Panc1 (cell line): ENCODE measurements at regions not wholly inside any gene's neighbourhood (a gene's known extent, or its start where the extent isn't known, plus 50 kb on each side); places are given as distances from the start of the nearest gene placed in this dataset.

Experiments
- TCF7L2 ChIP-seq: IDR thresholded peaks from 2 replicates; pipeline ENCODE4 v1.6.1; 2011; ENCODE audit warnings: mild to moderate bottlenecking, low read depth, low read length, inconsistent platforms
- TF ChIP-seq, protein P1 (sequence below): fragments of 450-650 bp; IDR thresholded peaks from 2 replicates; pipeline ENCODE4 v1.5.1; 2017; ENCODE audit warnings: mild to moderate bottlenecking
- TF ChIP-seq, protein P2 (sequence below), 2 experiments: IDR thresholded peaks; 2 replicates each; pipeline ENCODE4 v1.6.1; 2011 to 2012; ENCODE audit warnings: low read depth in 2 of 2, control low read depth in 1 of 2, low read length in 1 of 2, mild to moderate bottlenecking in 1 of 2, moderate library complexity in 1 of 2; ENCODE audit not compliant: insufficient read depth in 1 of 2

GRCh38 chr12:105937009-105937408, 201.7 kb downstream of the NUAK1 start:
- TF ChIP-seq, protein P1, sequence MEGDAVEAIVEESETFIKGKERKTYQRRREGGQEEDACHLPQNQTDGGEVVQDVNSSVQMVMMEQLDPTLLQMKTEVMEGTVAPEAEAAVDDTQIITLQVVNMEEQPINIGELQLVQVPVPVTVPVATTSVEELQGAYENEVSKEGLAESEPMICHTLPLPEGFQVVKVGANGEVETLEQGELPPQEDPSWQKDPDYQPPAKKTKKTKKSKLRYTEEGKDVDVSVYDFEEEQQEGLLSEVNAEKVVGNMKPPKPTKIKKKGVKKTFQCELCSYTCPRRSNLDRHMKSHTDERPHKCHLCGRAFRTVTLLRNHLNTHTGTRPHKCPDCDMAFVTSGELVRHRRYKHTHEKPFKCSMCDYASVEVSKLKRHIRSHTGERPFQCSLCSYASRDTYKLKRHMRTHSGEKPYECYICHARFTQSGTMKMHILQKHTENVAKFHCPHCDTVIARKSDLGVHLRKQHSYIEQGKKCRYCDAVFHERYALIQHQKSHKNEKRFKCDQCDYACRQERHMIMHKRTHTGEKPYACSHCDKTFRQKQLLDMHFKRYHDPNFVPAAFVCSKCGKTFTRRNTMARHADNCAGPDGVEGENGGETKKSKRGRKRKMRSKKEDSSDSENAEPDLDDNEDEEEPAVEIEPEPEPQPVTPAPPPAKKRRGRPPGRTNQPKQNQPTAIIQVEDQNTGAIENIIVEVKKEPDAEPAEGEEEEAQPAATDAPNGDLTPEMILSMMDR, result no peak
- no peak for TF ChIP-seq TCF7L2
- TF ChIP-seq, protein P2, sequence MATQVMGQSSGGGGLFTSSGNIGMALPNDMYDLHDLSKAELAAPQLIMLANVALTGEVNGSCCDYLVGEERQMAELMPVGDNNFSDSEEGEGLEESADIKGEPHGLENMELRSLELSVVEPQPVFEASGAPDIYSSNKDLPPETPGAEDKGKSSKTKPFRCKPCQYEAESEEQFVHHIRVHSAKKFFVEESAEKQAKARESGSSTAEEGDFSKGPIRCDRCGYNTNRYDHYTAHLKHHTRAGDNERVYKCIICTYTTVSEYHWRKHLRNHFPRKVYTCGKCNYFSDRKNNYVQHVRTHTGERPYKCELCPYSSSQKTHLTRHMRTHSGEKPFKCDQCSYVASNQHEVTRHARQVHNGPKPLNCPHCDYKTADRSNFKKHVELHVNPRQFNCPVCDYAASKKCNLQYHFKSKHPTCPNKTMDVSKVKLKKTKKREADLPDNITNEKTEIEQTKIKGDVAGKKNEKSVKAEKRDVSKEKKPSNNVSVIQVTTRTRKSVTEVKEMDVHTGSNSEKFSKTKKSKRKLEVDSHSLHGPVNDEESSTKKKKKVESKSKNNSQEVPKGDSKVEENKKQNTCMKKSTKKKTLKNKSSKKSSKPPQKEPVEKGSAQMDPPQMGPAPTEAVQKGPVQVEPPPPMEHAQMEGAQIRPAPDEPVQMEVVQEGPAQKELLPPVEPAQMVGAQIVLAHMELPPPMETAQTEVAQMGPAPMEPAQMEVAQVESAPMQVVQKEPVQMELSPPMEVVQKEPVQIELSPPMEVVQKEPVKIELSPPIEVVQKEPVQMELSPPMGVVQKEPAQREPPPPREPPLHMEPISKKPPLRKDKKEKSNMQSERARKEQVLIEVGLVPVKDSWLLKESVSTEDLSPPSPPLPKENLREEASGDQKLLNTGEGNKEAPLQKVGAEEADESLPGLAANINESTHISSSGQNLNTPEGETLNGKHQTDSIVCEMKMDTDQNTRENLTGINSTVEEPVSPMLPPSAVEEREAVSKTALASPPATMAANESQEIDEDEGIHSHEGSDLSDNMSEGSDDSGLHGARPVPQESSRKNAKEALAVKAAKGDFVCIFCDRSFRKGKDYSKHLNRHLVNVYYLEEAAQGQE (IDR thresholded peaks at IDR 0.05; ENCODE audit: insufficient read depth in 1 of 2, low read depth in 2 of 2, low read length in 1 of 2), result no peak
